ENCODE measurements at regions not wholly inside any gene's neighbourhood (a gene's known extent, or its start where the extent isn't known, plus 50 kb on each side); places are given as distances from the start of the nearest gene placed in this dataset.

GRCh38 chr1:184146202-184146601 is 94.7 kb downstream of the TSEN15 start:
- TF ChIP-seq, protein P1, sequence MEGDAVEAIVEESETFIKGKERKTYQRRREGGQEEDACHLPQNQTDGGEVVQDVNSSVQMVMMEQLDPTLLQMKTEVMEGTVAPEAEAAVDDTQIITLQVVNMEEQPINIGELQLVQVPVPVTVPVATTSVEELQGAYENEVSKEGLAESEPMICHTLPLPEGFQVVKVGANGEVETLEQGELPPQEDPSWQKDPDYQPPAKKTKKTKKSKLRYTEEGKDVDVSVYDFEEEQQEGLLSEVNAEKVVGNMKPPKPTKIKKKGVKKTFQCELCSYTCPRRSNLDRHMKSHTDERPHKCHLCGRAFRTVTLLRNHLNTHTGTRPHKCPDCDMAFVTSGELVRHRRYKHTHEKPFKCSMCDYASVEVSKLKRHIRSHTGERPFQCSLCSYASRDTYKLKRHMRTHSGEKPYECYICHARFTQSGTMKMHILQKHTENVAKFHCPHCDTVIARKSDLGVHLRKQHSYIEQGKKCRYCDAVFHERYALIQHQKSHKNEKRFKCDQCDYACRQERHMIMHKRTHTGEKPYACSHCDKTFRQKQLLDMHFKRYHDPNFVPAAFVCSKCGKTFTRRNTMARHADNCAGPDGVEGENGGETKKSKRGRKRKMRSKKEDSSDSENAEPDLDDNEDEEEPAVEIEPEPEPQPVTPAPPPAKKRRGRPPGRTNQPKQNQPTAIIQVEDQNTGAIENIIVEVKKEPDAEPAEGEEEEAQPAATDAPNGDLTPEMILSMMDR (conservative IDR thresholded peaks at IDR 0.05): no peak
- TF ChIP-seq ZFX (IDR thresholded peaks at IDR 0.05): no peak

Data from C4-2B (cell line).